Panc1 (cell line): ENCODE measurements at regions not wholly inside any gene's neighbourhood (a gene's known extent, or its start where the extent isn't known, plus 50 kb on each side); places are given as distances from the start of the nearest gene placed in this dataset.

Experiments used
- POLR2AphosphoS5 ChIP-seq: IDR thresholded peaks from 2 replicates; pipeline ENCODE4 v1.6.1; 2012; ENCODE audit warnings: mild to moderate bottlenecking, low read depth, low read length, moderate library complexity
- SIN3A ChIP-seq: IDR thresholded peaks from 2 replicates; pipeline ENCODE4 v1.6.1; 2012; ENCODE audit warnings: low read depth, mild to moderate bottlenecking, low read length, moderate library complexity, borderline replicate concordance; ENCODE audit not compliant: insufficient read depth
- TCF7L2 ChIP-seq: IDR thresholded peaks from 2 replicates; pipeline ENCODE4 v1.6.1; 2011; ENCODE audit warnings: mild to moderate bottlenecking, low read depth, low read length, inconsistent platforms
- TF ChIP-seq, protein P1 (sequence below): fragments of 450-650 bp; IDR thresholded peaks from 2 replicates; pipeline ENCODE4 v1.5.1; 2017; ENCODE audit warnings: mild to moderate bottlenecking
- TF ChIP-seq, protein P2 (sequence below), 2 experiments: IDR thresholded peaks; 2 replicates each; pipeline ENCODE4 v1.6.1; 2011 to 2012; ENCODE audit warnings: low read depth in 2 of 2, control low read depth in 1 of 2, low read length in 1 of 2, mild to moderate bottlenecking in 1 of 2, moderate library complexity in 1 of 2; ENCODE audit not compliant: insufficient read depth in 1 of 2

- TF ChIP-seq SIN3A, result no peak
- TF ChIP-seq, protein P1, sequence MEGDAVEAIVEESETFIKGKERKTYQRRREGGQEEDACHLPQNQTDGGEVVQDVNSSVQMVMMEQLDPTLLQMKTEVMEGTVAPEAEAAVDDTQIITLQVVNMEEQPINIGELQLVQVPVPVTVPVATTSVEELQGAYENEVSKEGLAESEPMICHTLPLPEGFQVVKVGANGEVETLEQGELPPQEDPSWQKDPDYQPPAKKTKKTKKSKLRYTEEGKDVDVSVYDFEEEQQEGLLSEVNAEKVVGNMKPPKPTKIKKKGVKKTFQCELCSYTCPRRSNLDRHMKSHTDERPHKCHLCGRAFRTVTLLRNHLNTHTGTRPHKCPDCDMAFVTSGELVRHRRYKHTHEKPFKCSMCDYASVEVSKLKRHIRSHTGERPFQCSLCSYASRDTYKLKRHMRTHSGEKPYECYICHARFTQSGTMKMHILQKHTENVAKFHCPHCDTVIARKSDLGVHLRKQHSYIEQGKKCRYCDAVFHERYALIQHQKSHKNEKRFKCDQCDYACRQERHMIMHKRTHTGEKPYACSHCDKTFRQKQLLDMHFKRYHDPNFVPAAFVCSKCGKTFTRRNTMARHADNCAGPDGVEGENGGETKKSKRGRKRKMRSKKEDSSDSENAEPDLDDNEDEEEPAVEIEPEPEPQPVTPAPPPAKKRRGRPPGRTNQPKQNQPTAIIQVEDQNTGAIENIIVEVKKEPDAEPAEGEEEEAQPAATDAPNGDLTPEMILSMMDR, result no peak
- TF ChIP-seq POLR2AphosphoS5, result no peak
- no peak for TF ChIP-seq TCF7L2
- TF ChIP-seq, protein P2, sequence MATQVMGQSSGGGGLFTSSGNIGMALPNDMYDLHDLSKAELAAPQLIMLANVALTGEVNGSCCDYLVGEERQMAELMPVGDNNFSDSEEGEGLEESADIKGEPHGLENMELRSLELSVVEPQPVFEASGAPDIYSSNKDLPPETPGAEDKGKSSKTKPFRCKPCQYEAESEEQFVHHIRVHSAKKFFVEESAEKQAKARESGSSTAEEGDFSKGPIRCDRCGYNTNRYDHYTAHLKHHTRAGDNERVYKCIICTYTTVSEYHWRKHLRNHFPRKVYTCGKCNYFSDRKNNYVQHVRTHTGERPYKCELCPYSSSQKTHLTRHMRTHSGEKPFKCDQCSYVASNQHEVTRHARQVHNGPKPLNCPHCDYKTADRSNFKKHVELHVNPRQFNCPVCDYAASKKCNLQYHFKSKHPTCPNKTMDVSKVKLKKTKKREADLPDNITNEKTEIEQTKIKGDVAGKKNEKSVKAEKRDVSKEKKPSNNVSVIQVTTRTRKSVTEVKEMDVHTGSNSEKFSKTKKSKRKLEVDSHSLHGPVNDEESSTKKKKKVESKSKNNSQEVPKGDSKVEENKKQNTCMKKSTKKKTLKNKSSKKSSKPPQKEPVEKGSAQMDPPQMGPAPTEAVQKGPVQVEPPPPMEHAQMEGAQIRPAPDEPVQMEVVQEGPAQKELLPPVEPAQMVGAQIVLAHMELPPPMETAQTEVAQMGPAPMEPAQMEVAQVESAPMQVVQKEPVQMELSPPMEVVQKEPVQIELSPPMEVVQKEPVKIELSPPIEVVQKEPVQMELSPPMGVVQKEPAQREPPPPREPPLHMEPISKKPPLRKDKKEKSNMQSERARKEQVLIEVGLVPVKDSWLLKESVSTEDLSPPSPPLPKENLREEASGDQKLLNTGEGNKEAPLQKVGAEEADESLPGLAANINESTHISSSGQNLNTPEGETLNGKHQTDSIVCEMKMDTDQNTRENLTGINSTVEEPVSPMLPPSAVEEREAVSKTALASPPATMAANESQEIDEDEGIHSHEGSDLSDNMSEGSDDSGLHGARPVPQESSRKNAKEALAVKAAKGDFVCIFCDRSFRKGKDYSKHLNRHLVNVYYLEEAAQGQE (IDR thresholded peaks at IDR 0.05; ENCODE audit: insufficient read depth in 1 of 2, low read depth in 2 of 2, low read length in 1 of 2), result no peak
Observed at GRCh38 chr16:7227229-7227721, 105.4 kb upstream of the RBFOX1 start.
